H9 (cell line): ENCODE measurements at regions not wholly inside any gene's neighbourhood (a gene's known extent, or its start where the extent isn't known, plus 50 kb on each side); places are given as distances from the start of the nearest gene placed in this dataset.

ENCODE experiments used
- DNase-seq: peaks from one replicate; pipeline ENCODE4 v3.0.0-alpha.2; 2017
- H2AFZ ChIP-seq: one replicate; pipeline ENCODE4 v1.6.1; 2013; ENCODE audit warnings: mild to moderate bottlenecking, low read length, control low read depth, moderate library complexity
- H2AK5ac ChIP-seq: 2 replicates; pipeline ENCODE4 v1.6.1; 2013; ENCODE audit warnings: low read length, control low read depth, mixed read lengths; ENCODE audit not compliant: insufficient read length
- H2BK120ac ChIP-seq: one replicate; pipeline ENCODE4 v1.6.1; 2013; ENCODE audit warnings: low read depth, mild to moderate bottlenecking, low read length, control low read depth, inconsistent platforms; ENCODE audit not compliant: poor library complexity, severe bottlenecking
- H2BK12ac ChIP-seq: 2 replicates; pipeline ENCODE4 v1.6.1; 2013; ENCODE audit warnings: low read length, control low read depth, mixed read lengths, low read depth; ENCODE audit not compliant: insufficient read length
- H2BK15ac ChIP-seq: 2 replicates; pipeline ENCODE4 v1.6.1; 2013; ENCODE audit warnings: low read depth, low read length, control low read depth
- H2BK20ac ChIP-seq: one replicate; pipeline ENCODE4 v1.6.1; 2013; ENCODE audit warnings: low read depth, mild to moderate bottlenecking, low read length, control low read depth, inconsistent platforms; ENCODE audit not compliant: poor library complexity, severe bottlenecking
- H2BK5ac ChIP-seq: 2 replicates; pipeline ENCODE4 v1.6.1; 2013; ENCODE audit warnings: low read length, control low read depth, mixed read lengths; ENCODE audit not compliant: insufficient read length
- H3K14ac ChIP-seq: 2 replicates; pipeline ENCODE4 v1.6.1; 2013; ENCODE audit warnings: low read length, control low read depth; ENCODE audit not compliant: insufficient read depth
- H3K18ac ChIP-seq: 2 replicates; pipeline ENCODE4 v1.6.1; 2013; ENCODE audit warnings: low read depth, mild to moderate bottlenecking, mixed read lengths, low read length, control low read depth; ENCODE audit not compliant: insufficient read length
- H3K23ac ChIP-seq: 2 replicates; pipeline ENCODE4 v1.6.1; 2013; ENCODE audit warnings: low read length, control low read depth, mixed read lengths, low read depth; ENCODE audit not compliant: insufficient read length
- H3K23me2 ChIP-seq: 2 replicates; pipeline ENCODE4 v1.6.1; 2013; ENCODE audit warnings: low read depth, mild to moderate bottlenecking, mixed read lengths, low read length, control low read depth; ENCODE audit not compliant: insufficient read length, poor library complexity, severe bottlenecking
- H3K27ac ChIP-seq: 2 replicates; pipeline ENCODE4 v1.5.1; 2013; ENCODE audit warnings: low read length, control low read depth, mixed read lengths, low read depth; ENCODE audit not compliant: insufficient read length
- H3K27me3 ChIP-seq: 2 replicates; pipeline ENCODE4 v1.6.1; 2013; ENCODE audit warnings: low read length, control low read depth, inconsistent platforms; ENCODE audit not compliant: insufficient read depth
- H3K4ac ChIP-seq: 2 replicates; pipeline ENCODE4 v1.6.1; 2013; ENCODE audit warnings: low read depth, mild to moderate bottlenecking, control low read depth, inconsistent platforms, low read length, moderate library complexity
- H3K4me1 ChIP-seq: 2 replicates; pipeline ENCODE4 v1.6.1; 2013; ENCODE audit warnings: low read length, control low read depth, inconsistent platforms; ENCODE audit not compliant: insufficient read depth
- H3K4me2 ChIP-seq: 2 replicates; pipeline ENCODE4 v1.6.1; 2013; ENCODE audit warnings: low read length, control low read depth, mixed read lengths; ENCODE audit not compliant: insufficient read length, insufficient read depth
- H3K56ac ChIP-seq: 2 replicates; pipeline ENCODE4 v1.6.1; 2013; ENCODE audit warnings: low read depth, mild to moderate bottlenecking, mixed read lengths, low read length, control low read depth; ENCODE audit not compliant: insufficient read length
- H3K79me1 ChIP-seq: 2 replicates; pipeline ENCODE4 v1.6.1; 2013; ENCODE audit warnings: low read depth, mild to moderate bottlenecking, moderate library complexity, low read length, control low read depth, inconsistent platforms; ENCODE audit not compliant: insufficient read depth, poor library complexity, severe bottlenecking
- H3K79me2 ChIP-seq: 2 replicates; pipeline ENCODE4 v1.6.1; 2013; ENCODE audit warnings: low read length, control low read depth, inconsistent platforms; ENCODE audit not compliant: insufficient read depth
- H3K9ac ChIP-seq: 2 replicates; pipeline ENCODE4 v1.6.1; 2013; ENCODE audit warnings: low read length, control low read depth, mixed read lengths; ENCODE audit not compliant: insufficient read length; ENCODE audit errors: extremely low read depth
- H3K9me3 ChIP-seq: one replicate; pipeline ENCODE4 v1.6.1; 2013; ENCODE audit warnings: low read depth, low read length, inconsistent platforms; ENCODE audit not compliant: control insufficient read depth
- H3T11ph ChIP-seq: one replicate; pipeline ENCODE4 v1.6.1; 2013; ENCODE audit warnings: mild to moderate bottlenecking, low read length, control low read depth, inconsistent platforms
- H4K20me1 ChIP-seq: one replicate; pipeline ENCODE4 v1.6.1; 2013; ENCODE audit not compliant: control insufficient read depth, insufficient read length, insufficient read depth
- H4K5ac ChIP-seq: 2 replicates; pipeline ENCODE4 v1.6.1; 2013; ENCODE audit warnings: low read depth, mild to moderate bottlenecking, mixed read lengths, low read length, control low read depth; ENCODE audit not compliant: insufficient read length
- H4K8ac ChIP-seq: replicated peaks from 2 replicates; pipeline ENCODE4 v1.6.1; 2013; ENCODE audit warnings: low read length, control low read depth, mixed read lengths, low read depth; ENCODE audit not compliant: insufficient read length
- H4K91ac ChIP-seq: 2 replicates; pipeline ENCODE4 v1.6.1; 2013; ENCODE audit warnings: low read depth, mild to moderate bottlenecking, moderate library complexity, mixed read lengths, low read length, control low read depth; ENCODE audit not compliant: insufficient read length
- H3K27ac Mint-ChIP-seq, 3 experiments: 2 replicates in 2 of 3; 3 replicates in 1 of 3; pipeline ENCODE4 v1.8.0; 2020 to 2021; ENCODE audit warnings: mixed read lengths in 3 of 3, mild to moderate bottlenecking in 1 of 3, moderate library complexity in 1 of 3
- H3K27me3 Mint-ChIP-seq: 2 replicates; pipeline ENCODE4 v1.8.0; 2021; ENCODE audit warnings: low read depth, mild to moderate bottlenecking, moderate library complexity, mixed read lengths
- H3K36me3 Mint-ChIP-seq, 3 experiments: 2 replicates in 2 of 3; 3 replicates in 1 of 3; pipeline ENCODE4 v1.8.0; 2020 to 2021; ENCODE audit warnings: low read depth in 3 of 3, mixed read lengths in 3 of 3; ENCODE audit not compliant: insufficient read depth in 1 of 3
- H3K4me1 Mint-ChIP-seq, 2 experiments: 2 replicates each; pipeline ENCODE4 v1.8.0; 2020; ENCODE audit warnings: mixed read lengths in 2 of 2
- H3K4me3 Mint-ChIP-seq, 2 experiments: 2 replicates in 1 of 2; 3 replicates in 1 of 2; pipeline ENCODE4 v1.8.0; 2020 to 2021; ENCODE audit warnings: mild to moderate bottlenecking in 2 of 2, mixed read lengths in 2 of 2, moderate library complexity in 1 of 2
- H3K9me3 Mint-ChIP-seq, 2 experiments: 2 replicates in 1 of 2; 3 replicates in 1 of 2; pipeline ENCODE4 v1.8.0; 2020; ENCODE audit warnings: mild to moderate bottlenecking in 2 of 2, mixed read lengths in 2 of 2, moderate library complexity in 1 of 2
- WGBS: extraction: QIAGEN DNeasy Blood & Tissue Kit; methylation state at CpG from one replicate; pipeline ENCODE4 v1.1.7; 2013; ENCODE audit warnings: missing lambda C conversion rate, low lambda C conversion rate, mixed read lengths; ENCODE audit not compliant: insufficient read length; ENCODE audit errors: extremely low coverage; 5-methylcytosine and 5-hydroxymethylcytosine counted together
- TF ChIP-seq, protein P1 (sequence below): fragments of 200-600 bp; sonication (generic); conservative IDR thresholded peaks from 3 replicates; pipeline ENCODE4 v1.8.0; 2021; ENCODE audit warnings: antibody characterized with exemption, mild to moderate bottlenecking

DNA sequence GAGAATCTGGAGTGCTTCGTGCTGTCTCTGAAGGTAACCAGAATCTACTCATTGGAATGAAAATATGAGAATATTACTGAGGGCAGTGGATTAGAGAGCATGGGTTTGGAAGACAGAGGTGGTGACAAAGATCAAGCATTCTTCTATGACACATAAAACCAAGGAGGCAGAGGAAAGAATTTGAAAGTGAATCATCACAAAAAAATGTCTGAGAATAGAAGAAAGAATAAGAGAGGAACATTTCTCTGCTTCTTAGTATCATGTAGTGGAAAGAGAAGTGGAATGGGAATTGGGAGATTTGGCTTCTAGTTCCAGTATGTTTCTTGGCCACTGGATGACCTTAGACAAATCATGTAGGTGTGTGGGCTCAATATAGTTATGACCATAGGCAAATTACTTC is 474.0 kb downstream of the TFAP2B start:
- H3K4me1 ChIP-seq, result no peaks in the 10 kb centered on the region
- Mint-ChIP-seq H3K36me3 (no peaks in the 10 kb centered on the region), H3K27ac (no peak overlapping the region), H3K27me3 (no peaks in the 10 kb centered on the region; the same call in 1 of the 2 replicates), H3K9me3 (no peaks in the 10 kb centered on the region), H3K4me3 (no peak overlapping the region), H3K4me1 (peaks cover 14 to 16% of the 10 kb centered on the region in 2 experiments)
- no peak overlapping the region for H4K5ac ChIP-seq
- no peak overlapping the region for H3K56ac ChIP-seq
- no peak overlapping the region for H2BK120ac ChIP-seq
- no peak overlapping the region for H2BK15ac ChIP-seq
- TF ChIP-seq, protein P1, sequence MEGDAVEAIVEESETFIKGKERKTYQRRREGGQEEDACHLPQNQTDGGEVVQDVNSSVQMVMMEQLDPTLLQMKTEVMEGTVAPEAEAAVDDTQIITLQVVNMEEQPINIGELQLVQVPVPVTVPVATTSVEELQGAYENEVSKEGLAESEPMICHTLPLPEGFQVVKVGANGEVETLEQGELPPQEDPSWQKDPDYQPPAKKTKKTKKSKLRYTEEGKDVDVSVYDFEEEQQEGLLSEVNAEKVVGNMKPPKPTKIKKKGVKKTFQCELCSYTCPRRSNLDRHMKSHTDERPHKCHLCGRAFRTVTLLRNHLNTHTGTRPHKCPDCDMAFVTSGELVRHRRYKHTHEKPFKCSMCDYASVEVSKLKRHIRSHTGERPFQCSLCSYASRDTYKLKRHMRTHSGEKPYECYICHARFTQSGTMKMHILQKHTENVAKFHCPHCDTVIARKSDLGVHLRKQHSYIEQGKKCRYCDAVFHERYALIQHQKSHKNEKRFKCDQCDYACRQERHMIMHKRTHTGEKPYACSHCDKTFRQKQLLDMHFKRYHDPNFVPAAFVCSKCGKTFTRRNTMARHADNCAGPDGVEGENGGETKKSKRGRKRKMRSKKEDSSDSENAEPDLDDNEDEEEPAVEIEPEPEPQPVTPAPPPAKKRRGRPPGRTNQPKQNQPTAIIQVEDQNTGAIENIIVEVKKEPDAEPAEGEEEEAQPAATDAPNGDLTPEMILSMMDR, result no peak
- no peak overlapping the region for H2BK5ac ChIP-seq
- H3T11ph ChIP-seq, result no peak overlapping the region
- WGBS, result no CpG with 5 or more reads among the region's 1 CpG
- H3K23ac ChIP-seq, result no peak overlapping the region
- H3K79me1 ChIP-seq, result no peaks in the 10 kb centered on the region
- H3K27ac ChIP-seq, result no peak overlapping the region
- H3K9ac ChIP-seq, result no peak overlapping the region
- H4K8ac ChIP-seq, result no peak overlapping the region
- no peak overlapping the region for H2AK5ac ChIP-seq
- no peak overlapping the region for H2AFZ ChIP-seq
- H4K91ac ChIP-seq, result no peak overlapping the region
- no peak overlapping the region for H3K18ac ChIP-seq
- H3K27me3 ChIP-seq, result no peaks in the 10 kb centered on the region
- DNase-seq, result no peak
- H3K4ac ChIP-seq, result no peak overlapping the region
- no peaks in the 10 kb centered on the region for H3K9me3 ChIP-seq
- H3K23me2 ChIP-seq, result no peaks in the 10 kb centered on the region
- H4K20me1 ChIP-seq, result no peaks in the 10 kb centered on the region
- no peak overlapping the region for H2BK20ac ChIP-seq
- no peaks in the 10 kb centered on the region for H3K79me2 ChIP-seq
- H3K4me2 ChIP-seq, result no peak overlapping the region
- no peak overlapping the region for H3K14ac ChIP-seq
- no peak overlapping the region for H2BK12ac ChIP-seq
